Keratinocyte (primary cell): ENCODE measurements at regions not wholly inside any gene's neighbourhood (a gene's known extent, or its start where the extent isn't known, plus 50 kb on each side); places are given as distances from the start of the nearest gene placed in this dataset.

ENCODE experiments used
- DNase-seq: peaks from one replicate; pipeline ENCODE4 v3.0.0-alpha.2; 2011; ENCODE audit warnings: low read depth, missing footprints, low spot score
- FAIRE-seq: peaks from 2 replicates; lab custom pipeline; 2011; peaks lifted over from hg19 to GRCh38; lab: Jason Lieb, UNC
- H2AFZ ChIP-seq: 2 replicates; pipeline ENCODE4 v1.6.0; 2012; ENCODE audit warnings: low read length, control low read depth, inconsistent platforms; ENCODE audit not compliant: control insufficient read depth
- H3K27ac ChIP-seq: 2 replicates; pipeline ENCODE4 v1.5.1; 2011; ENCODE audit warnings: low read length; ENCODE audit not compliant: control insufficient read depth, insufficient read depth
- H3K27me3 ChIP-seq: 3 replicates; pipeline ENCODE4 v1.6.0; 2011; ENCODE audit warnings: low read length; ENCODE audit not compliant: control insufficient read depth, insufficient read depth; ENCODE audit errors: extremely low read depth
- H3K36me3 ChIP-seq, 2 experiments: 2 replicates in 1 of 2; 3 replicates in 1 of 2; pipeline ENCODE4 v1.5.1; 2011; ENCODE audit warnings: low read length in 2 of 2, mild to moderate bottlenecking in 1 of 2; ENCODE audit not compliant: control insufficient read depth in 2 of 2, insufficient read depth in 2 of 2; ENCODE audit errors: extremely low read depth in 1 of 2
- H3K4me1 ChIP-seq: 3 replicates; pipeline ENCODE4 v1.5.1; 2011; ENCODE audit warnings: low read length; ENCODE audit not compliant: control insufficient read depth, insufficient read depth; ENCODE audit errors: extremely low read depth
- H3K4me2 ChIP-seq: 3 replicates; pipeline ENCODE4 v1.6.0; 2011; ENCODE audit warnings: low read depth, low read length; ENCODE audit not compliant: control insufficient read depth, insufficient read depth; ENCODE audit errors: extremely low read depth
- H3K4me3 ChIP-seq, 3 experiments: fragments of 200-600 bp in 1 of 3; sonication (generic) in 1 of 3; 2 replicates in 2 of 3; 3 replicates in 1 of 3; pipeline ENCODE4 v1.5.1; 2011 to 2016; ENCODE audit warnings: low read length in 3 of 3, mild to moderate bottlenecking in 3 of 3, control low read depth in 2 of 3, inconsistent platforms in 1 of 3, low read depth in 1 of 3, mixed read lengths in 1 of 3, mixed run types in 1 of 3, moderate library complexity in 1 of 3; ENCODE audit not compliant: control insufficient read depth in 2 of 3, insufficient read depth in 2 of 3; ENCODE audit errors: extremely low read depth in 1 of 3
- H3K79me2 ChIP-seq: 2 replicates; pipeline ENCODE4 v1.6.0; 2012; ENCODE audit warnings: low read length; ENCODE audit not compliant: control insufficient read depth, insufficient read depth
- H3K9ac ChIP-seq: 3 replicates; pipeline ENCODE4 v1.6.0; 2011; ENCODE audit warnings: low read length; ENCODE audit not compliant: control insufficient read depth, insufficient read depth; ENCODE audit errors: extremely low read depth
- H3K9me1 ChIP-seq: 3 replicates; pipeline ENCODE4 v1.6.0; 2011; ENCODE audit warnings: low read length; ENCODE audit not compliant: control insufficient read depth, insufficient read depth; ENCODE audit errors: extremely low read depth
- H3K9me3 ChIP-seq: 2 replicates; pipeline ENCODE4 v1.5.1; 2012; ENCODE audit warnings: low read depth, low read length; ENCODE audit not compliant: control insufficient read depth
- H4K20me1 ChIP-seq: 3 replicates; pipeline ENCODE4 v1.6.0; 2011; ENCODE audit warnings: low read length; ENCODE audit not compliant: control insufficient read depth, insufficient read depth; ENCODE audit errors: extremely low read depth
- CTCF ChIP-seq, 3 experiments: IDR thresholded peaks in 1 of 3; conservative IDR thresholded peaks in 1 of 3; optimal IDR thresholded peaks in 1 of 3; 2 replicates in 2 of 3; 3 replicates in 1 of 3; pipeline versions ENCODE3 to v1.5.1; 2011; ENCODE audit warnings: low read length in 3 of 3, mild to moderate bottlenecking in 3 of 3, moderate library complexity in 2 of 3, control low read depth in 1 of 3, inconsistent platforms in 1 of 3; ENCODE audit not compliant: insufficient read depth in 2 of 3; ENCODE audit errors: extremely low read depth in 1 of 3
- EZH2 ChIP-seq: IDR thresholded peaks from one replicate; pipeline ENCODE4 v1.6.1; 2012; ENCODE audit warnings: inconsistent platforms, mild to moderate bottlenecking, low read length, moderate library complexity
- dilution Hi-C: fragments of 300-500 bp; cut with MboI; formaldehyde crosslinking; loops from one replicate; pipeline ENCODE4 v1.7.0; 2020; ENCODE audit warnings: low sequenced_read_pairs; ENCODE audit not compliant: extremely low pct_ligation_motif_present

DNA sequence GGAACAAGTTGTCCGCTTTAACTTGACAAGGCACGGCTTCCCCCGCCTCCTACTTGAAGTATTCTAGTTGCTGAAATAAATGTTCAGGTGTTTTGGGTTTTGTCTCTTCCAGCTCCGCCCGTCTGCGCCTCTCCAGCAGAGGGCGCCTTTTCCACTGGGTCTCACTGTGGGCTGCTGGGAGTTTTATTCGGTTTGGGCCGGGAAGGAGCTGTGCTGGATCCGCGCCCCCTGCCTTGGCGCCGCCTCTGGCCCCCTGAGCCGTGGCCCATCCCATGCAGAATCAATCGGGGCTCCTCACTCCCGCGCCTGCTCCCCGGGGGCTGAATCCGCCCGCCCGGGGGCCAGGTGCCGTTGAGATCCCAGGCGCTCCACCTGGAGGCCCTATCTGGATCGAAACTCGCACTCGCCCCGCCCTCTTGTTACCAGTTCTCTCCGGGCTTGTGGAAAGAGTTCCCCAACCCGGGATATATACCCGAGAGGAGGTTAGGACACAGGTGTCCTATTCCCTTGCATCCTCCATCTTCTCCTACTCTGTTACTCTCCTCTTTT, 51.0 kb upstream of the TCF21 start:
- Histone ChIP-seq H3K4me2 (peak overlapping the region; percentile 74), H3K27ac (peak overlapping the region; percentile 19), H3K9me1 (no peaks in the 10 kb centered on the region), H4K20me1 (no peaks in the 10 kb centered on the region), H3K4me3 (peak overlapping the region; percentile 50 to 58 (median 53)), H3K9me3 (no peaks in the 10 kb centered on the region), H3K36me3 (no peaks in the 10 kb centered on the region), H2AFZ (peak overlapping the region; percentile 60), H3K27me3 (no peaks in the 10 kb centered on the region), H3K9ac (peak overlapping the region; percentile 66), H3K4me1 (no peaks in the 10 kb centered on the region), H3K79me2 (no peaks in the 10 kb centered on the region)
- peak; percentile 51 for FAIRE-seq
- DNase-seq: no peak
- dilution Hi-C loops: no loop called here
- peak; percentile 76 to 96 (median 81) for TF ChIP-seq CTCF (optimal IDR thresholded peaks at IDR 0.05 in 1 of 3, IDR thresholded peaks at IDR 0.05 in 1 of 3, conservative IDR thresholded peaks at IDR 0.05 in 1 of 3; ENCODE audit: extremely low read depth in 1 of 3, insufficient read depth in 2 of 3, low read length in 3 of 3)
- no peak for TF ChIP-seq EZH2
